K562 (cell line): ENCODE measurements at regions not wholly inside any gene's neighbourhood (a gene's known extent, or its start where the extent isn't known, plus 50 kb on each side); places are given as distances from the start of the nearest gene placed in this dataset.

Experiments
- ATAC-seq: fragments of 200-7000 bp; cut with Tn5 transposase; 3 replicates; pipeline ENCODE4 v1.9.1; 2020; ENCODE audit warnings: moderate library complexity
- BruUV-seq: library from RNA; stranded (reverse); fragments of 400-500 nt; replicated peaks from 2 replicates; lab custom pipeline; 2021; lab: Mats Ljungman, UMichigan
- CTCF ChIA-PET: fragments of 300-600 bp; formaldehyde crosslinking; extraction: SDS; loops from one replicate; lab custom pipeline; 2021; ENCODE audit warnings: low intra/inter-chr PET ratio; lab: Yijun Ruan, JAX
- POLR2A ChIA-PET: fragments of 300-600, 350-650 bp; sonication (Branson Sonifier 250); formaldehyde crosslinking; extraction: SDS; loops from one replicate; lab custom pipeline; 2021; ENCODE audit warnings: antibody characterized with exemption, inconsistent platforms; lab: Yijun Ruan, JAX
- DNase-seq, 4 experiments: peaks; one replicate each; pipeline versions ENCODE4 v3.0.0 to v3.0.0-alpha.2; 2011 to 2018; ENCODE audit warnings: low spot score in 3 of 4, mixed read lengths in 3 of 4; ENCODE audit errors: extremely low read depth in 1 of 4
- FAIRE-seq: peaks from 2 replicates; lab custom pipeline; 2011; peaks lifted over from hg19 to GRCh38; lab: Jason Lieb, UNC
- H2AFZ ChIP-seq: 2 replicates; pipeline ENCODE4 v1.6.0; 2011; ENCODE audit warnings: low read depth, low read length, control low read depth, inconsistent platforms
- H3K27ac ChIP-seq: fragments of 200-600 bp; 3 replicates; pipeline ENCODE4 v1.8.0; 2011; ENCODE audit warnings: low read depth, mild to moderate bottlenecking, control low read depth, inconsistent platforms, low read length, moderate library complexity, mixed read lengths; ENCODE audit errors: extremely low read depth
- H3K27me3 ChIP-seq, 2 experiments: fragments of 300-600 bp in 1 of 2; 2 replicates in 1 of 2; 3 replicates in 1 of 2; pipeline versions ENCODE4 v1.6.0 to v1.8.0; 2011; ENCODE audit warnings: inconsistent platforms in 2 of 2, low read length in 2 of 2, mild to moderate bottlenecking in 1 of 2, mixed read lengths in 1 of 2, moderate library complexity in 1 of 2; ENCODE audit not compliant: control insufficient read depth in 2 of 2, insufficient read depth in 2 of 2
- H3K36me3 ChIP-seq: fragments of 300-600 bp; 3 replicates; pipeline ENCODE4 v1.8.0; 2011; ENCODE audit warnings: mild to moderate bottlenecking, low read length, inconsistent platforms; ENCODE audit not compliant: control insufficient read depth, insufficient read depth
- H3K4me1 ChIP-seq, 2 experiments: fragments of 200-600 bp in 1 of 2; replicated peaks in 1 of 2; 2 replicates in 1 of 2; 3 replicates in 1 of 2; pipeline versions ENCODE4 v1.5.1 to v1.8.0; 2011; ENCODE audit warnings: inconsistent platforms in 2 of 2, low read length in 2 of 2, mild to moderate bottlenecking in 1 of 2, mixed read lengths in 1 of 2, moderate library complexity in 1 of 2; ENCODE audit not compliant: control insufficient read depth in 2 of 2, insufficient read depth in 2 of 2
- H3K4me2 ChIP-seq: 2 replicates; pipeline ENCODE4 v1.6.1; 2011; ENCODE audit warnings: low read length, control low read depth, inconsistent platforms, mixed read lengths; ENCODE audit not compliant: insufficient read depth
- H3K4me3 ChIP-seq: fragments of 200-600 bp; sonication (generic), shearing (Covaris generic); 2 replicates; pipeline ENCODE4 v1.5.1; 2016; ENCODE audit warnings: control low read depth, inconsistent platforms
- H3K79me2 ChIP-seq: fragments of 200-600 bp; 3 replicates; pipeline ENCODE4 v1.8.0; 2011; ENCODE audit warnings: low read length, inconsistent platforms; ENCODE audit not compliant: control insufficient read depth, insufficient read depth
- H3K9ac ChIP-seq, 2 experiments: 2 replicates each; pipeline versions ENCODE4 v1.6.0 to v1.6.1; 2011; ENCODE audit warnings: low read depth in 2 of 2, low read length in 2 of 2, control low read depth in 1 of 2, inconsistent platforms in 1 of 2, mild to moderate bottlenecking in 1 of 2, mixed read lengths in 1 of 2; ENCODE audit not compliant: insufficient read depth in 1 of 2
- H3K9me1 ChIP-seq: one replicate; pipeline ENCODE4 v1.6.0; 2011; ENCODE audit warnings: inconsistent platforms, mild to moderate bottlenecking, low read length, moderate library complexity; ENCODE audit not compliant: control insufficient read depth, insufficient read depth
- H3K9me3 ChIP-seq: replicated peaks from 2 replicates; pipeline ENCODE4 v1.5.1; 2011; ENCODE audit warnings: low read depth, low read length, inconsistent platforms; ENCODE audit not compliant: control insufficient read depth, insufficient read depth
- H4K20me1 ChIP-seq: replicated peaks from 2 replicates; pipeline ENCODE4 v1.6.1; 2011; ENCODE audit warnings: low read length, inconsistent platforms, mixed read lengths; ENCODE audit not compliant: control insufficient read depth, insufficient read depth
- C11orf30 ChIP-seq: fragments of 450-650 bp; IDR thresholded peaks from 2 replicates; pipeline ENCODE4 v1.6.1; 2016; ENCODE audit warnings: low read depth, mild to moderate bottlenecking
- HLTF ChIP-seq: fragments of 450-650 bp; IDR thresholded peaks from 2 replicates; pipeline ENCODE4 v1.6.1; 2016
- HMG20A ChIP-seq: fragments of 450-650 bp; formaldehyde crosslinking; conservative IDR thresholded peaks from 2 replicates; pipeline ENCODE4 v1.4.0; 2020; ENCODE audit warnings: mild to moderate bottlenecking, mixed read lengths
- HNRNPK ChIP-seq: fragments of 200-400 bp; formaldehyde crosslinking; IDR thresholded peaks from one replicate; pipeline ENCODE4 v1.6.1; 2018; ENCODE audit warnings: mild to moderate bottlenecking, low read depth, low read length; ENCODE audit not compliant: poor library complexity, severe bottlenecking
- MAFG ChIP-seq: fragments of 450-650 bp; conservative IDR thresholded peaks from 2 replicates; pipeline ENCODE4 v1.6.1; 2016; ENCODE audit warnings: missing genetic modification characterization, missing compliant biosample characterization
- MIER1 ChIP-seq: fragments of 450-650 bp; IDR thresholded peaks from 2 replicates; pipeline ENCODE4 v1.6.1; 2016; ENCODE audit warnings: antibody characterized with exemption, mild to moderate bottlenecking, low read depth
- NFXL1 ChIP-seq: fragments of 450-650 bp; formaldehyde crosslinking; IDR thresholded peaks from 2 replicates; pipeline ENCODE4 v1.4.0; 2021; ENCODE audit warnings: mild to moderate bottlenecking
- PML ChIP-seq: IDR thresholded peaks from 2 replicates; pipeline ENCODE4 v1.6.1; 2012; ENCODE audit warnings: low read length, inconsistent platforms
- SOX6 ChIP-seq: fragments of 450-650 bp; IDR thresholded peaks from 2 replicates; pipeline ENCODE4 v1.6.1; 2014; ENCODE audit warnings: mild to moderate bottlenecking
- SRSF1 ChIP-seq: fragments of 200-400 bp; formaldehyde crosslinking; IDR thresholded peaks from 2 replicates; pipeline ENCODE4 v1.6.1; 2017; ENCODE audit warnings: mild to moderate bottlenecking, low read depth, low read length, moderate library complexity
- TCFL5 ChIP-seq: fragments of 250-450 bp; sonication (Bioruptor Pico); conservative IDR thresholded peaks from 2 replicates; pipeline ENCODE4 v1.6.1; 2021; ENCODE audit warnings: mild to moderate bottlenecking, moderate library complexity, matching md5 sums
- UBTF ChIP-seq, 2 experiments: IDR thresholded peaks; 2 replicates each; pipeline ENCODE4 v1.6.1; 2012; ENCODE audit warnings: improper control_type of control experiment in 2 of 2, low read depth in 2 of 2, low read length in 2 of 2, borderline replicate concordance in 1 of 2
- ZNF583 ChIP-seq: fragments of 250-450 bp; sonication (Bioruptor Pico); IDR thresholded peaks from 2 replicates; pipeline ENCODE4 v1.4.0; 2020
- ZNF76 ChIP-seq: fragments of 250-450 bp; sonication (Bioruptor Pico); IDR thresholded peaks from 2 replicates; pipeline ENCODE4 v1.4.0; 2020; ENCODE audit warnings: mild to moderate bottlenecking, moderate library complexity, borderline replicate concordance
- ZSCAN32 ChIP-seq: fragments of 450-650 bp; formaldehyde crosslinking; IDR thresholded peaks from 2 replicates; pipeline ENCODE4 v1.4.0; 2020; ENCODE audit warnings: mild to moderate bottlenecking, moderate library complexity
- WGBS: fragments of 100-300 bp; shearing (Covaris generic); methylation state at CpG from one replicate; pipeline ENCODE4 v1.1.6; 2016; ENCODE audit warnings: low coverage, mixed read lengths; ENCODE audit not compliant: insufficient coverage; ENCODE audit errors: missing lambda C conversion rate; 5-methylcytosine and 5-hydroxymethylcytosine counted together
- in situ Hi-C: fragments of 300-500 bp; cut with MboI; formaldehyde crosslinking; loops from 4 replicates; pipeline ENCODE4 v1.15.0; 2018; ENCODE audit warnings: inconsistent platforms, mixed read lengths
- intact Hi-C: fragments of 100-400 bp; cut with micrococcal nuclease; formaldehyde crosslinking; loops from 2 replicates; pipeline ENCODE4 v1.14.2; 2022
- TF ChIP-seq, protein P1 (sequence below): IDR thresholded peaks from 2 replicates; pipeline ENCODE4 v1.6.1; 2014; ENCODE audit warnings: antibody characterized with exemption
- TF ChIP-seq, protein P2 (sequence below): sonication (generic); formaldehyde crosslinking; IDR thresholded peaks from 2 replicates; pipeline ENCODE4 v1.8.1; 2023; ENCODE audit warnings: mild to moderate bottlenecking, missing genetic modification reagents, moderate library complexity
- TF ChIP-seq, protein P3 (sequence below): fragments of 450-650 bp; formaldehyde crosslinking; IDR thresholded peaks from 2 replicates; pipeline ENCODE4 v1.4.0; 2022; ENCODE audit warnings: missing genetic modification characterization

- DNase-seq (no peak), FAIRE-seq (no peak), ATAC-seq (no peak)
- TF ChIP-seq TCFL5 (no peak), MAFG (no peak), ZNF583 (CRISPR knock-in tag) (no peak), HLTF (no peak), SOX6 (no peak), ZNF76 (CRISPR knock-in tag) (no peak), NFXL1 (no peak), UBTF (IDR thresholded peaks at IDR 0.05; ENCODE audit: borderline replicate concordance in 1 of 2, low read depth in 2 of 2, low read length in 2 of 2) (no peak), SRSF1 (no peak), HNRNPK (no peak), C11orf30 (no peak), HMG20A (no peak), PML (no peak), MIER1 (no peak), ZSCAN32 (CRISPR knock-in tag) (no peak)
- TF ChIP-seq, protein P1, sequence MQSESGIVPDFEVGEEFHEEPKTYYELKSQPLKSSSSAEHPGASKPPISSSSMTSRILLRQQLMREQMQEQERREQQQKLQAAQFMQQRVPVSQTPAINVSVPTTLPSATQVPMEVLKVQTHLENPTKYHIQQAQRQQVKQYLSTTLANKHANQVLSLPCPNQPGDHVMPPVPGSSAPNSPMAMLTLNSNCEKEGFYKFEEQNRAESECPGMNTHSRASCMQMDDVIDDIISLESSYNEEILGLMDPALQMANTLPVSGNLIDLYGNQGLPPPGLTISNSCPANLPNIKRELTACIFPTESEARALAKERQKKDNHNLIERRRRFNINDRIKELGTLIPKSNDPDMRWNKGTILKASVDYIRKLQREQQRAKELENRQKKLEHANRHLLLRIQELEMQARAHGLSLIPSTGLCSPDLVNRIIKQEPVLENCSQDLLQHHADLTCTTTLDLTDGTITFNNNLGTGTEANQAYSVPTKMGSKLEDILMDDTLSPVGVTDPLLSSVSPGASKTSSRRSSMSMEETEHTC = no peak
- TF ChIP-seq, protein P2, sequence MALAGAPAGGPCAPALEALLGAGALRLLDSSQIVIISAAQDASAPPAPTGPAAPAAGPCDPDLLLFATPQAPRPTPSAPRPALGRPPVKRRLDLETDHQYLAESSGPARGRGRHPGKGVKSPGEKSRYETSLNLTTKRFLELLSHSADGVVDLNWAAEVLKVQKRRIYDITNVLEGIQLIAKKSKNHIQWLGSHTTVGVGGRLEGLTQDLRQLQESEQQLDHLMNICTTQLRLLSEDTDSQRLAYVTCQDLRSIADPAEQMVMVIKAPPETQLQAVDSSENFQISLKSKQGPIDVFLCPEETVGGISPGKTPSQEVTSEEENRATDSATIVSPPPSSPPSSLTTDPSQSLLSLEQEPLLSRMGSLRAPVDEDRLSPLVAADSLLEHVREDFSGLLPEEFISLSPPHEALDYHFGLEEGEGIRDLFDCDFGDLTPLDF (CRISPR knock-in tag) = no peak
- TF ChIP-seq, protein P3, sequence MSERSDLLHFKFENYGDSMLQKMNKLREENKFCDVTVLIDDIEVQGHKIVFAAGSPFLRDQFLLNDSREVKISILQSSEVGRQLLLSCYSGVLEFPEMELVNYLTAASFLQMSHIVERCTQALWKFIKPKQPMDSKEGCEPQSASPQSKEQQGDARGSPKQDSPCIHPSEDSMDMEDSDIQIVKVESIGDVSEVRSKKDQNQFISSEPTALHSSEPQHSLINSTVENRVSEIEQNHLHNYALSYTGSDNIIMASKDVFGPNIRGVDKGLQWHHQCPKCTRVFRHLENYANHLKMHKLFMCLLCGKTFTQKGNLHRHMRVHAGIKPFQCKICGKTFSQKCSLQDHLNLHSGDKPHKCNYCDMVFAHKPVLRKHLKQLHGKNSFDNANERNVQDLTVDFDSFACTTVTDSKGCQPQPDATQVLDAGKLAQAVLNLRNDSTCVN (CRISPR knock-in tag) = no peak
- H3K36me3 ChIP-seq = no peaks in the 10 kb centered on the region
- in situ Hi-C loops = no loop called here
- no peaks in the 10 kb centered on the region for H3K79me2 ChIP-seq
- H3K9me3 ChIP-seq = no peaks in the 10 kb centered on the region
- CTCF ChIA-PET = no interaction called here
- H4K20me1 ChIP-seq = no peaks in the 10 kb centered on the region
- intact Hi-C loops = no loop called here
- POLR2A ChIA-PET = interaction anchor here (0.7 to 0.9 kb wide), 2 partner anchors 454 to 1865 kb away, joined by 3 read pairs; no protein-coding TSS in a partner anchor
- no peaks in the 10 kb centered on the region for H3K4me1 ChIP-seq
- no peak overlapping the region for H3K27ac ChIP-seq
- no peak overlapping the region for H3K9ac ChIP-seq
- H3K9me1 ChIP-seq = no peaks in the 10 kb centered on the region
- BruUV-seq = no TSS peak
- no peak overlapping the region for H3K4me3 ChIP-seq
- no peak overlapping the region for H3K4me2 ChIP-seq
- 2% methylated on average over 3 of the region's 3 CpGs for WGBS
- no peaks in the 10 kb centered on the region for H3K27me3 ChIP-seq
- no peak overlapping the region for H2AFZ ChIP-seq
Observed at GRCh38 chr5:8226148-8226547, 357.2 kb downstream of the MTRR start.
